MM.1S (cell line): ENCODE measurements at regions not wholly inside any gene's neighbourhood (a gene's known extent, or its start where the extent isn't known, plus 50 kb on each side); places are given as distances from the start of the nearest gene placed in this dataset.

ENCODE experiments used
- DNase-seq: peaks from one replicate; pipeline ENCODE4 v3.0.0-alpha.2; 2015
- H2AFZ ChIP-seq: fragments of 300-600 bp; sonication (generic); 2 replicates; pipeline ENCODE4 v1.6.0; 2016; ENCODE audit warnings: antibody characterized with exemption, low read length
- H3F3A ChIP-seq: fragments of 300-600 bp; sonication (generic); 2 replicates; pipeline ENCODE4 v1.6.1; 2016; ENCODE audit warnings: mild to moderate bottlenecking, antibody characterized with exemption, low read length, moderate library complexity, mixed read lengths; ENCODE audit not compliant: insufficient read depth
- H3K27ac ChIP-seq: fragments of 300-600 bp; sonication (generic); 2 replicates; pipeline ENCODE4 v1.5.1; 2016; ENCODE audit warnings: mild to moderate bottlenecking, low read length
- H3K27me3 ChIP-seq: fragments of 300-600 bp; sonication (generic); replicated peaks from 2 replicates; pipeline ENCODE4 v1.6.0; 2016; ENCODE audit warnings: low read length; ENCODE audit not compliant: insufficient read depth
- H3K36me3 ChIP-seq: fragments of 300-600 bp; sonication (generic); replicated peaks from 2 replicates; pipeline ENCODE4 v1.6.1; 2016; ENCODE audit warnings: mild to moderate bottlenecking, low read length, mixed read lengths; ENCODE audit not compliant: insufficient read depth
- H3K4me1 ChIP-seq: fragments of 300-600 bp; sonication (generic); 2 replicates; pipeline ENCODE4 v1.6.1; 2016; ENCODE audit warnings: low read length, mixed read lengths
- H3K4me2 ChIP-seq: fragments of 300-600 bp; sonication (generic); 2 replicates; pipeline ENCODE4 v1.6.0; 2016; ENCODE audit warnings: low read depth, low read length
- H3K4me3 ChIP-seq: fragments of 300-600 bp; sonication (generic); 2 replicates; pipeline ENCODE4 v1.5.1; 2016; ENCODE audit warnings: low read length, mixed read lengths
- H3K79me2 ChIP-seq: fragments of 300-600 bp; sonication (generic); 2 replicates; pipeline ENCODE4 v1.6.1; 2016; ENCODE audit warnings: mixed run types, low read length, mixed read lengths
- H3K9ac ChIP-seq: fragments of 300-600 bp; sonication (generic); 2 replicates; pipeline ENCODE4 v1.6.1; 2016; ENCODE audit warnings: low read length, mixed read lengths
- H3K9me2 ChIP-seq: fragments of 300-600 bp; sonication (generic); replicated peaks from 2 replicates; pipeline ENCODE4 v1.6.1; 2016; ENCODE audit warnings: mild to moderate bottlenecking, low read length, mixed read lengths; ENCODE audit not compliant: insufficient read depth
- H3K9me3 ChIP-seq: fragments of 300-600 bp; sonication (generic); replicated peaks from 2 replicates; pipeline ENCODE4 v1.6.1; 2016; ENCODE audit warnings: mild to moderate bottlenecking, low read length, mixed read lengths; ENCODE audit not compliant: insufficient read depth
- H4K20me1 ChIP-seq: fragments of 300-600 bp; sonication (generic); 2 replicates; pipeline ENCODE4 v1.6.1; 2016; ENCODE audit warnings: mild to moderate bottlenecking, low read length, moderate library complexity, mixed read lengths; ENCODE audit not compliant: insufficient read depth
- CTCF ChIP-seq: fragments of 300-600 bp; sonication (generic); IDR thresholded peaks from 2 replicates; pipeline ENCODE4 v1.5.1; 2016; ENCODE audit warnings: antibody characterized with exemption, low read length, mixed read lengths
- EZH2 ChIP-seq: fragments of 300-600 bp; sonication (generic); optimal IDR thresholded peaks from 2 replicates; pipeline ENCODE3; 2017; ENCODE audit warnings: low read depth, mild to moderate bottlenecking, antibody characterized with exemption, low read length, mixed read lengths
- EZH2phosphoT487 ChIP-seq: fragments of 300-600 bp; sonication (generic); IDR thresholded peaks from 2 replicates; pipeline ENCODE4 v1.6.1; 2018; ENCODE audit warnings: antibody characterized with exemption, low read length

DNA sequence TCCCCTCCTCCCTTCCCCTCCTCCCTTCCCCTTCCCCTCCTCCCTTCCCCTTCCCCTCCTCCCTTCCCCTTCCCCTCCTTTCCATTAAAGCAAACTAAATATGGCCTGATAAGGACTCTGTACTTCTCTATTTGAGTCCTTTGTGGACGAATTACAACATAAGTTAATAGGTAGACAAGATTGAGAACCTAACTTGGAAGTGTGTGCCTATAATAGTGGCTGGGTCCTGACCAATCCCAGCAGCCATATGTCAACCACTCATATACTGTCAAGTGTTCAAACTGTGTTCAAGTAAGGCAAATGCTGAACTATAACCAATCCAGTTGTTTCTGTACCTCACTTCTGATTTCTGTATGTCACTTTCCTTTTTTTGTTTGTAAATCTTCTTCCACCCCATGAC, 97.1 kb upstream of the RBMS1 start:
- Histone ChIP-seq H3K27me3 (no peaks in the 10 kb centered on the region), H4K20me1 (no peaks in the 10 kb centered on the region; the same call in 1 of the 2 replicates), H3K27ac (no peak overlapping the region), H3K9me2 (no peaks in the 10 kb centered on the region), H3K4me3 (no peak overlapping the region), H3K36me3 (no peaks in the 10 kb centered on the region), H2AFZ (no peak overlapping the region), H3K9ac (no peak overlapping the region), H3K9me3 (no peaks in the 10 kb centered on the region), H3F3A (no peaks in the 10 kb centered on the region), H3K4me2 (no peak overlapping the region), H3K79me2 (no peaks in the 10 kb centered on the region), H3K4me1 (no peaks in the 10 kb centered on the region)
- no peak for DNase-seq
- TF ChIP-seq EZH2 (no peak), CTCF (no peak), EZH2phosphoT487 (no peak)

- no peak for TF ChIP-seq EZH2phosphoT487
- no peak for TF ChIP-seq EZH2
- no peak for TF ChIP-seq CTCF
- no peaks in the 10 kb centered on the region for H3K79me2 ChIP-seq
- no peak overlapping the region for H2AFZ ChIP-seq
- H3K9ac ChIP-seq: no peak overlapping the region
- no peaks in the 10 kb centered on the region for H3K36me3 ChIP-seq
- H3K4me1 ChIP-seq: no peaks in the 10 kb centered on the region
- no peak for DNase-seq
- H3K27me3 ChIP-seq: no peaks in the 10 kb centered on the region
- no peaks in the 10 kb centered on the region for H3K9me2 ChIP-seq
- H3K9me3 ChIP-seq: no peaks in the 10 kb centered on the region
- no peak overlapping the region for H3K4me2 ChIP-seq
- H3F3A ChIP-seq: no peaks in the 10 kb centered on the region
- no peak overlapping the region for H3K27ac ChIP-seq
- no peaks in the 10 kb centered on the region; the same call in 1 of the 2 replicates for H4K20me1 ChIP-seq
- H3K4me3 ChIP-seq: no peak overlapping the region
Measured at GRCh38 chr2:160592401-160592800, 98.8 kb upstream of the RBMS1 start.

DNA sequence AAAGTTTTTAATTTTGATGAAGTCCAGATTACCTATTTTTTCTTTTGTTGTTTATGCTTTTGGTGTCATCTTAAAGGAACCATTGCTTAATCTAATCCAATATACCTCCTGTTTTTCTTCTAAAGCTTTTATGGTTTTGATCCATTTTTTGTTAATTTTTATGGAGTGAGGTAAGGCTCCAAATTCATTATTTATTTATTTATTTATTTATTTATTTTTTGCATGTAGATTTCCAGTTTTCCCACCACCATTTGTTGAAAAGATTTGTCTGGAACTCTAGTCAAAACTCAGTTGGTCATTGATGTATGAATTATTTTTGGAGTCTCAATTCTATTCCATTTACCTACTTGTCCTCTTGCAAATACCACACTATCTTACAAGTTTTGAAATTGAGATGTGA, 99.4 kb upstream of the RBMS1 start:
- Histone ChIP-seq H3K4me3 (no peak overlapping the region), H3K9ac (no peak overlapping the region), H3K36me3 (no peaks in the 10 kb centered on the region), H3K4me1 (no peaks in the 10 kb centered on the region), H3K4me2 (no peak overlapping the region), H3K27me3 (no peaks in the 10 kb centered on the region), H4K20me1 (no peaks in the 10 kb centered on the region; the same call in 1 of the 2 replicates), H2AFZ (no peak overlapping the region), H3K9me3 (no peaks in the 10 kb centered on the region), H3K79me2 (no peaks in the 10 kb centered on the region), H3K9me2 (no peaks in the 10 kb centered on the region), H3F3A (no peaks in the 10 kb centered on the region), H3K27ac (no peak overlapping the region)
- DNase-seq: no peak
- TF ChIP-seq CTCF: no peak
- TF ChIP-seq EZH2phosphoT487: no peak
- TF ChIP-seq EZH2: no peak
